ENCODE measurements at regions not wholly inside any gene's neighbourhood (a gene's known extent, or its start where the extent isn't known, plus 50 kb on each side); places are given as distances from the start of the nearest gene placed in this dataset.
"Not testable (repeated sequence)": the region's sequence is repeated elsewhere in the genome, so short reads cannot be mapped to it uniquely, and the experiment has no call there.

DNA sequence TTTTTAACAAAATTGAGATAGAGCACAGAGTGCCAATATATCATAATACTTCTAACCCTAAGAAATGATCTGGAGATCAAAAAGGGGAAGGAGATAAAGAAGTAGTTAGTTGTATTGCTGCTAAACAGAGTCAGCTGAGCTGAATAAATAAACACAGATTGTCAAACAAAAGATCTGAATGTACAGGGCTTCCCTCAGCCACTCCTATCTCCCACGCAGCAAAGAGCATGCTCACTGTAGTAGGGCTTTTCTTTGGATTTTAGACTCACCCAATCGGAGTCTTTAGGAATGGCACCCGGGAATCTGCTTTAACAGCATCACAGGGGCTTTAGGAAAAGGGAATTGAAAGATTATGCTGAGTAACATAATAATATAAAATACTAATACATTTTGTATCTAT lies 222.2 kb upstream of the STXBP5 start:
- DNase-seq (ENCODE audit: extremely low read depth, low read depth), result no peak
- TF ChIP-seq, protein P1, sequence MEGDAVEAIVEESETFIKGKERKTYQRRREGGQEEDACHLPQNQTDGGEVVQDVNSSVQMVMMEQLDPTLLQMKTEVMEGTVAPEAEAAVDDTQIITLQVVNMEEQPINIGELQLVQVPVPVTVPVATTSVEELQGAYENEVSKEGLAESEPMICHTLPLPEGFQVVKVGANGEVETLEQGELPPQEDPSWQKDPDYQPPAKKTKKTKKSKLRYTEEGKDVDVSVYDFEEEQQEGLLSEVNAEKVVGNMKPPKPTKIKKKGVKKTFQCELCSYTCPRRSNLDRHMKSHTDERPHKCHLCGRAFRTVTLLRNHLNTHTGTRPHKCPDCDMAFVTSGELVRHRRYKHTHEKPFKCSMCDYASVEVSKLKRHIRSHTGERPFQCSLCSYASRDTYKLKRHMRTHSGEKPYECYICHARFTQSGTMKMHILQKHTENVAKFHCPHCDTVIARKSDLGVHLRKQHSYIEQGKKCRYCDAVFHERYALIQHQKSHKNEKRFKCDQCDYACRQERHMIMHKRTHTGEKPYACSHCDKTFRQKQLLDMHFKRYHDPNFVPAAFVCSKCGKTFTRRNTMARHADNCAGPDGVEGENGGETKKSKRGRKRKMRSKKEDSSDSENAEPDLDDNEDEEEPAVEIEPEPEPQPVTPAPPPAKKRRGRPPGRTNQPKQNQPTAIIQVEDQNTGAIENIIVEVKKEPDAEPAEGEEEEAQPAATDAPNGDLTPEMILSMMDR (IDR thresholded peaks at IDR 0.05; ENCODE audit: low read depth, low read length, missing control alignments), result no peak
- H3K4me3 ChIP-seq (replicated peaks; ENCODE audit: low read depth, low read length), result no peak overlapping the region

DNA sequence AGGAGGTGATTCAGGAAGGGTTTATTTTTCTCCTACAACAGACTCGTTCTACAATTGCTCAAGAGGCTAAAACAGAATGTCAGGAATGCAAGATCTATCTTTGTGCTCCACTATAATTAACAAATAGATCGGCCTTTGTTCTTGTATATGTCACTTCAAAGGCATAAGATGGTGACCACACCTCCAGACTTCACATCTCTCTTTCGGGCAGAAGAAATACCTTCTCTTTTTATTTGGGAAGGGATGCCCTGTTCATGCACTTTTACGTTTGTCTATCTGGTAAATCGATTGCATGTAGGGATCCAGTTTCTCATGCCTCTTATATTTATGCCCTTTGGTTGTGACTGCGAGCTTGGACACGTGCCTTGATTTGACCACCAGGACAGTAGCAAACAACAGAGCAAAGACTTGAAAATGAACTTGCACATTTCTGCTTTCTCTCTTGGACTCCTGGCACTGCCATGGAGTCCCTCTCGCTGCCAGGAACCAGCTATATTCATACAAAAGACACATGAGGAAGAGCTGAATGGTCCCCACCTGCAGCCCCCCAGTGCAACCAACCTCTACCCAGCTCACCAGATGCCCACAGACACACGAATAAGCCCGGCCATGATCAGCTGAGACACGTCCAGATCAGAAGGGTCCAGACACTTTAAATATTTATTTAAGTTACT lies 219.8 kb upstream of the STXBP5 start:
- TF ChIP-seq, protein P1 (IDR thresholded peaks at IDR 0.05; ENCODE audit: low read depth, low read length, missing control alignments), result no peak
- DNase-seq (ENCODE audit: extremely low read depth, low read depth), result no peak
- H3K4me3 ChIP-seq (replicated peaks; ENCODE audit: low read depth, low read length), result no peak overlapping the region

DNA sequence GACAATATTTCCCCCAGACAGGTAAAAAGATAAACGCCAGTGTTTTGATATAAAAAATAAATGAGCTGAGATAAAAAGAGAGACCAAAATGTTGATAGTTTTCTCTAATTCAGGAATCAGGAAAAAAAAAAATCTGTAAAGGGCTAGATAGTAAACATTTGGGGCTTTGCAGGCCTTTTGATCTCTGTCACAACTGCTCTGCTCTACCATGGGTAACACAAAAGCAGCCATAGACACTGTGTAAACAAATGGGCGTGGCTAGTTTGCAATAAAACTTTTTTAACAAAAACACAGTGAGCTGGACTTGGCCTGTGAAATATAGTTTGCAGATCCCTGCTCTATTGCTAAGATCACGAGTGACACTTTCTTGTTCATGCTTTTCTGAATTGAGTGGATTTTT lies 219.1 kb upstream of the STXBP5 start:
- TF ChIP-seq, protein P1 (IDR thresholded peaks at IDR 0.05; ENCODE audit: low read depth, low read length, missing control alignments), result no peak
- DNase-seq (ENCODE audit: extremely low read depth, low read depth), result no peak
- no peak overlapping the region for H3K4me3 ChIP-seq (replicated peaks; ENCODE audit: low read depth, low read length)

DNA sequence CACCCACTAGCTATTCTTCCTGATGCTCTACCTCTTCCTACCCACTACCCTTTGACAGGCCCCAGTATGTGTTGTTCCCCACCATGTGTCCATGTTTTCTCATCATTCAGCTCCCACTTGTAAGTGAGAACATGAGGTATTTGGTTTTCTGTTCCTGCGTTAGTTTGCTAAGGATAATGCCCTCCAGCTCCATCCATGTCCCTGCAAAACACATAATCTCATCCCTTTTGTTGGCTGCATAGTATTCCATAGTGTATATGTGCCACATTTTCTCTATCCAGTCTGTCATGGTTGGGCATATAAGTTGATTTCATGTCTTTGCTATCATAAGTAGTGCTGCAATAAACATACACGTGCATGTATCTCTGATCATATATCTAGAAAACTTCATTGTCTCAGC lies 218.3 kb upstream of the STXBP5 start:
- DNase-seq (ENCODE audit: extremely low read depth, low read depth), result no peak
- no peak overlapping the region for H3K4me3 ChIP-seq (replicated peaks; ENCODE audit: low read depth, low read length)
- TF ChIP-seq, protein P1 (IDR thresholded peaks at IDR 0.05; ENCODE audit: low read depth, low read length, missing control alignments), result no peak

DNA sequence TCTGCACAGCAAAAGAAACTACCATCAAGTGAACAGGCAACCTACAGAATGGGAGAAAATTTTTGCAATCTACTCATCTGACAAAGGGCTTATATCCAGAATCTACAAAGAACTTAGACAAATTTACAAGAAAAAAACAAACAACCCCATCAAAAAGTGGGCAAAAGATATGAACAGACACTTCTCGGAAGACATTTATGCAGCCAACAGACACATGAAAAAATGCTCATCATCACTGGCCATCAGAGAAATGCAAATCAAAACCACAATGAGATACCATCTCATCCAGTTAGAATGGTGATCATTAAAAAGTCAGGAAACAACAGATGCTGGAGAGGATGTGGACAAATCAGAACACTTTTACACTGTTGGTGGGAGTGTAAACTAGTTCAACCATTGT lies 216.3 kb upstream of the STXBP5 start:
- not testable (repeated sequence) for DNase-seq (ENCODE audit: extremely low read depth, low read depth); H3K4me3 ChIP-seq (replicated peaks; ENCODE audit: low read depth, low read length)

DNA sequence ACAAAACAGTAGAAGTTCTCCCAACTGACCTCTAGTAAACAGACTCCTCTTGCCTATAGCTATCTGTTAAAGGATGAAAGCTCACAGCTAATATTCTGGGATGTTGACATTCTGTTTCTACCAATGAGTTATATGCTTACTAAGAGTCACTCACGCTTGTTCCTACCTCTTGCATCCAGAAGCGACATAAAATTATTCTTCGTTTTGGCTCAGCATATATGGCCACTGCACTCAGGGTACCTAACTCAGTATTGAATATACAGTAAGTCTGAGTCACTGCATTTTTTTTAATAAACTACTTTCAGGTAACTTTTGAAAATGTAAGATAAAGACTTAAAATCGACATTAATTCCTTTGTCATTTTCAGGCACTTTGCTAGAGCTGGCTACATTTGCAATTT lies 214.4 kb upstream of the STXBP5 start:
- H3K4me3 ChIP-seq (replicated peaks; ENCODE audit: low read depth, low read length), result no peak overlapping the region
- no peak for DNase-seq (ENCODE audit: extremely low read depth, low read depth)
- TF ChIP-seq, protein P1 (IDR thresholded peaks at IDR 0.05; ENCODE audit: low read depth, low read length, missing control alignments), result no peak

DNA sequence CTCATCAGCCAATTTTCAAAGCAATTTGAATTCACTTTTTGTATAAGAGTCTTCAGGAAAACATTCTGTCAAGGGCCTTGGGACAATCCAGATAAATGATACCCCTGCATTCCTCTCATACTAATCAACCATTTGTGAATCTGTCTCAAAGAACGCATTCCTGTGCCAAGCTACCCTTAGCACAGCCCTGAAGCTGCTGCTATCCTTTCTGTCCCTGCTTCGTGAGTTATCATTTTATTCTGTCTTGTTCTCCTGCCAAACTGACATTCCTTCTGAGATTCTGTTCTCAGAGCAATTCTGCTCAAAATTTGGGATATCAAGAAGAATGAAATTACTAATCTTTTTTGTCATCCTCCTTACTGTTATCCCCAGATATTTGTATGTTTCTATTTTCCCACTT lies 213.9 kb upstream of the STXBP5 start:
- H3K4me3 ChIP-seq (replicated peaks; ENCODE audit: low read depth, low read length), result no peak overlapping the region
- TF ChIP-seq, protein P1 (IDR thresholded peaks at IDR 0.05; ENCODE audit: low read depth, low read length, missing control alignments), result no peak
- no peak for DNase-seq (ENCODE audit: extremely low read depth, low read depth)
